ENCODE measurements at regions not wholly inside any gene's neighbourhood (a gene's known extent, or its start where the extent isn't known, plus 50 kb on each side); places are given as distances from the start of the nearest gene placed in this dataset.

- no peak for TF ChIP-seq EGR1 (IDR thresholded peaks at IDR 0.05)
- no peak for TF ChIP-seq ZBTB7A (IDR thresholded peaks at IDR 0.05; ENCODE audit: low read depth)
- no peak for TF ChIP-seq TAF1 (IDR thresholded peaks at IDR 0.05; ENCODE audit: low read depth)
- no peak for TF ChIP-seq USF1 (IDR thresholded peaks at IDR 0.05)
Observed at GRCh38 chr9:13787234-13787833, 507.8 kb upstream of the MPDZ start.

- TF ChIP-seq CEBPB (IDR thresholded peaks at IDR 0.05) (no peak), NFIC (IDR thresholded peaks at IDR 0.05) (no peak), TCF12 (IDR thresholded peaks at IDR 0.05; ENCODE audit: low read depth) (no peak), TEAD4 (IDR thresholded peaks at IDR 0.05) (no peak)
Observed at GRCh38 chr9:13786711-13787110, 507.2 kb upstream of the MPDZ start.

- no peak for TF ChIP-seq FOXM1 (IDR thresholded peaks at IDR 0.05; ENCODE audit: borderline replicate concordance, low read depth)
- no peak for TF ChIP-seq NFIC (IDR thresholded peaks at IDR 0.05)
- TF ChIP-seq RAD21 (IDR thresholded peaks at IDR 0.05; ENCODE audit: low read depth): no peak
- no peak for TF ChIP-seq ZBTB7A (IDR thresholded peaks at IDR 0.05; ENCODE audit: low read depth)
- TF ChIP-seq TAF1 (IDR thresholded peaks at IDR 0.05; ENCODE audit: low read depth): no peak
- TF ChIP-seq YY1 (IDR thresholded peaks at IDR 0.05; ENCODE audit: low read depth): no peak
- no peak for TF ChIP-seq REST (IDR thresholded peaks at IDR 0.05; ENCODE audit: low read depth)
Observed at GRCh38 chr9:13786131-13786530, 506.6 kb upstream of the MPDZ start.

- TF ChIP-seq NFIC (IDR thresholded peaks at IDR 0.05) (no peak), FOXM1 (IDR thresholded peaks at IDR 0.05; ENCODE audit: borderline replicate concordance, low read depth) (no peak), USF1 (IDR thresholded peaks at IDR 0.05) (no peak), TCF12 (IDR thresholded peaks at IDR 0.05; ENCODE audit: low read depth) (no peak), EGR1 (IDR thresholded peaks at IDR 0.05) (no peak), CREB1 (IDR thresholded peaks at IDR 0.05; ENCODE audit: low read depth) (no peak), ZBTB7A (IDR thresholded peaks at IDR 0.05; ENCODE audit: low read depth) (no peak), YY1 (IDR thresholded peaks at IDR 0.05; ENCODE audit: low read depth) (no peak), EP300 (IDR thresholded peaks at IDR 0.05; ENCODE audit: borderline replicate concordance) (no peak), RAD21 (IDR thresholded peaks at IDR 0.05; ENCODE audit: low read depth) (no peak)
Observed at GRCh38 chr9:13779106-13779505, 499.6 kb upstream of the MPDZ start.

GRCh38 chr9:13778631-13779030 lies 499.1 kb upstream of the MPDZ start:
- TF ChIP-seq ZBTB7A (IDR thresholded peaks at IDR 0.05; ENCODE audit: low read depth) (no peak), REST (IDR thresholded peaks at IDR 0.05; ENCODE audit: low read depth) (no peak), TCF12 (IDR thresholded peaks at IDR 0.05; ENCODE audit: low read depth) (no peak), NFIC (IDR thresholded peaks at IDR 0.05) (no peak), RAD21 (IDR thresholded peaks at IDR 0.05; ENCODE audit: low read depth) (no peak), CEBPB (IDR thresholded peaks at IDR 0.05) (no peak), EGR1 (IDR thresholded peaks at IDR 0.05) (no peak), FOXM1 (IDR thresholded peaks at IDR 0.05; ENCODE audit: borderline replicate concordance, low read depth) (no peak), MAX (IDR thresholded peaks at IDR 0.05) (no peak), YY1 (IDR thresholded peaks at IDR 0.05; ENCODE audit: low read depth) (no peak), TEAD4 (IDR thresholded peaks at IDR 0.05) (no peak), EP300 (IDR thresholded peaks at IDR 0.05; ENCODE audit: borderline replicate concordance) (no peak), CREB1 (IDR thresholded peaks at IDR 0.05; ENCODE audit: low read depth) (no peak), USF1 (IDR thresholded peaks at IDR 0.05) (no peak), TAF1 (IDR thresholded peaks at IDR 0.05; ENCODE audit: low read depth) (no peak)

GRCh38 chr9:13770956-13771355 lies 491.5 kb upstream of the MPDZ start:
- TF ChIP-seq ZBTB7A (IDR thresholded peaks at IDR 0.05; ENCODE audit: low read depth): no peak
- TF ChIP-seq TCF12 (IDR thresholded peaks at IDR 0.05; ENCODE audit: low read depth): no peak
- TF ChIP-seq TAF1 (IDR thresholded peaks at IDR 0.05; ENCODE audit: low read depth): no peak
- no peak for TF ChIP-seq EP300 (IDR thresholded peaks at IDR 0.05; ENCODE audit: borderline replicate concordance)
- no peak for TF ChIP-seq CEBPB (IDR thresholded peaks at IDR 0.05)
- TF ChIP-seq MAX (IDR thresholded peaks at IDR 0.05): no peak
- TF ChIP-seq RAD21 (IDR thresholded peaks at IDR 0.05; ENCODE audit: low read depth): no peak
